ENCODE measurements at regions not wholly inside any gene's neighbourhood (a gene's known extent, or its start where the extent isn't known, plus 50 kb on each side); places are given as distances from the start of the nearest gene placed in this dataset.

- TF ChIP-seq CTCF (IDR thresholded peaks at IDR 0.05 in 2 of 3, conservative IDR thresholded peaks at IDR 0.05 in 1 of 3; ENCODE audit: control insufficient read depth in 2 of 3, extremely low read depth in 1 of 3, insufficient read depth in 1 of 3, low read depth in 3 of 3, low read length in 3 of 3) (no peak), POLR2A (IDR thresholded peaks at IDR 0.05; ENCODE audit: low read depth, low read length) (no peak), RAD21 (IDR thresholded peaks at IDR 0.05; ENCODE audit: insufficient read depth, low read depth, low read length) (no peak), NFYB (IDR thresholded peaks at IDR 0.05; ENCODE audit: insufficient read depth, low read depth, low read length) (no peak), ATF3 (IDR thresholded peaks at IDR 0.05; ENCODE audit: borderline replicate concordance, extremely low read depth, low read depth, low read length) (no peak), JUNB (IDR thresholded peaks at IDR 0.05) (no peak), POLR2AphosphoS5 (IDR thresholded peaks at IDR 0.05; ENCODE audit: low read length) (no peak), BHLHE40 (IDR thresholded peaks at IDR 0.05; ENCODE audit: borderline replicate concordance in 1 of 2, low read depth in 2 of 2, low read length in 1 of 2) (no peak), ASH2L (IDR thresholded peaks at IDR 0.05; ENCODE audit: borderline replicate concordance, low read depth) (no peak), E2F8 (IDR thresholded peaks at IDR 0.05; ENCODE audit: low read depth, partially characterized antibody) (no peak)
These were observed 457.9 kb upstream of the TPK1 start for GRCh38 chr7:145293754-145294153.
